Keratinocyte (primary cell): ENCODE measurements at regions not wholly inside any gene's neighbourhood (a gene's known extent, or its start where the extent isn't known, plus 50 kb on each side); places are given as distances from the start of the nearest gene placed in this dataset.

Experiments
- DNase-seq: peaks from one replicate; pipeline ENCODE4 v3.0.0-alpha.2; 2011; ENCODE audit warnings: low read depth, missing footprints, low spot score
- FAIRE-seq: peaks from 2 replicates; lab custom pipeline; 2011; peaks lifted over from hg19 to GRCh38; lab: Jason Lieb, UNC
- H2AFZ ChIP-seq: 2 replicates; pipeline ENCODE4 v1.6.0; 2012; ENCODE audit warnings: low read length, control low read depth, inconsistent platforms; ENCODE audit not compliant: control insufficient read depth
- H3K27ac ChIP-seq: 2 replicates; pipeline ENCODE4 v1.5.1; 2011; ENCODE audit warnings: low read length; ENCODE audit not compliant: control insufficient read depth, insufficient read depth
- H3K27me3 ChIP-seq: 3 replicates; pipeline ENCODE4 v1.6.0; 2011; ENCODE audit warnings: low read length; ENCODE audit not compliant: control insufficient read depth, insufficient read depth; ENCODE audit errors: extremely low read depth
- H3K36me3 ChIP-seq, 2 experiments: 2 replicates in 1 of 2; 3 replicates in 1 of 2; pipeline ENCODE4 v1.5.1; 2011; ENCODE audit warnings: low read length in 2 of 2, mild to moderate bottlenecking in 1 of 2; ENCODE audit not compliant: control insufficient read depth in 2 of 2, insufficient read depth in 2 of 2; ENCODE audit errors: extremely low read depth in 1 of 2
- H3K4me1 ChIP-seq: 3 replicates; pipeline ENCODE4 v1.5.1; 2011; ENCODE audit warnings: low read length; ENCODE audit not compliant: control insufficient read depth, insufficient read depth; ENCODE audit errors: extremely low read depth
- H3K4me2 ChIP-seq: 3 replicates; pipeline ENCODE4 v1.6.0; 2011; ENCODE audit warnings: low read depth, low read length; ENCODE audit not compliant: control insufficient read depth, insufficient read depth; ENCODE audit errors: extremely low read depth
- H3K4me3 ChIP-seq, 3 experiments: fragments of 200-600 bp in 1 of 3; sonication (generic) in 1 of 3; 2 replicates in 2 of 3; 3 replicates in 1 of 3; pipeline ENCODE4 v1.5.1; 2011 to 2016; ENCODE audit warnings: low read length in 3 of 3, mild to moderate bottlenecking in 3 of 3, control low read depth in 2 of 3, inconsistent platforms in 1 of 3, low read depth in 1 of 3, mixed read lengths in 1 of 3, mixed run types in 1 of 3, moderate library complexity in 1 of 3; ENCODE audit not compliant: control insufficient read depth in 2 of 3, insufficient read depth in 2 of 3; ENCODE audit errors: extremely low read depth in 1 of 3
- H3K79me2 ChIP-seq: 2 replicates; pipeline ENCODE4 v1.6.0; 2012; ENCODE audit warnings: low read length; ENCODE audit not compliant: control insufficient read depth, insufficient read depth
- H3K9ac ChIP-seq: 3 replicates; pipeline ENCODE4 v1.6.0; 2011; ENCODE audit warnings: low read length; ENCODE audit not compliant: control insufficient read depth, insufficient read depth; ENCODE audit errors: extremely low read depth
- H3K9me1 ChIP-seq: 3 replicates; pipeline ENCODE4 v1.6.0; 2011; ENCODE audit warnings: low read length; ENCODE audit not compliant: control insufficient read depth, insufficient read depth; ENCODE audit errors: extremely low read depth
- H3K9me3 ChIP-seq: 2 replicates; pipeline ENCODE4 v1.5.1; 2012; ENCODE audit warnings: low read depth, low read length; ENCODE audit not compliant: control insufficient read depth
- H4K20me1 ChIP-seq: 3 replicates; pipeline ENCODE4 v1.6.0; 2011; ENCODE audit warnings: low read length; ENCODE audit not compliant: control insufficient read depth, insufficient read depth; ENCODE audit errors: extremely low read depth
- EZH2 ChIP-seq: IDR thresholded peaks from one replicate; pipeline ENCODE4 v1.6.1; 2012; ENCODE audit warnings: inconsistent platforms, mild to moderate bottlenecking, low read length, moderate library complexity
- dilution Hi-C: fragments of 300-500 bp; cut with MboI; formaldehyde crosslinking; loops from one replicate; pipeline ENCODE4 v1.7.0; 2020; ENCODE audit warnings: low sequenced_read_pairs; ENCODE audit not compliant: extremely low pct_ligation_motif_present
- TF ChIP-seq, protein P1 (sequence below), 3 experiments: IDR thresholded peaks in 1 of 3; conservative IDR thresholded peaks in 1 of 3; optimal IDR thresholded peaks in 1 of 3; 2 replicates in 2 of 3; 3 replicates in 1 of 3; pipeline versions ENCODE3 to v1.5.1; 2011; ENCODE audit warnings: low read length in 3 of 3, mild to moderate bottlenecking in 3 of 3, moderate library complexity in 2 of 3, control low read depth in 1 of 3, inconsistent platforms in 1 of 3; ENCODE audit not compliant: insufficient read depth in 2 of 3; ENCODE audit errors: extremely low read depth in 1 of 3

- no peaks in the 10 kb centered on the region for H4K20me1 ChIP-seq
- H3K9me3 ChIP-seq, result no peaks in the 10 kb centered on the region
- no peak overlapping the region for H3K27ac ChIP-seq
- H3K27me3 ChIP-seq, result no peaks in the 10 kb centered on the region
- no peaks in the 10 kb centered on the region for H3K9me1 ChIP-seq
- H3K4me3 ChIP-seq, result no peak overlapping the region
- no peaks in the 10 kb centered on the region for H3K79me2 ChIP-seq
- TF ChIP-seq, protein P1, sequence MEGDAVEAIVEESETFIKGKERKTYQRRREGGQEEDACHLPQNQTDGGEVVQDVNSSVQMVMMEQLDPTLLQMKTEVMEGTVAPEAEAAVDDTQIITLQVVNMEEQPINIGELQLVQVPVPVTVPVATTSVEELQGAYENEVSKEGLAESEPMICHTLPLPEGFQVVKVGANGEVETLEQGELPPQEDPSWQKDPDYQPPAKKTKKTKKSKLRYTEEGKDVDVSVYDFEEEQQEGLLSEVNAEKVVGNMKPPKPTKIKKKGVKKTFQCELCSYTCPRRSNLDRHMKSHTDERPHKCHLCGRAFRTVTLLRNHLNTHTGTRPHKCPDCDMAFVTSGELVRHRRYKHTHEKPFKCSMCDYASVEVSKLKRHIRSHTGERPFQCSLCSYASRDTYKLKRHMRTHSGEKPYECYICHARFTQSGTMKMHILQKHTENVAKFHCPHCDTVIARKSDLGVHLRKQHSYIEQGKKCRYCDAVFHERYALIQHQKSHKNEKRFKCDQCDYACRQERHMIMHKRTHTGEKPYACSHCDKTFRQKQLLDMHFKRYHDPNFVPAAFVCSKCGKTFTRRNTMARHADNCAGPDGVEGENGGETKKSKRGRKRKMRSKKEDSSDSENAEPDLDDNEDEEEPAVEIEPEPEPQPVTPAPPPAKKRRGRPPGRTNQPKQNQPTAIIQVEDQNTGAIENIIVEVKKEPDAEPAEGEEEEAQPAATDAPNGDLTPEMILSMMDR (optimal IDR thresholded peaks at IDR 0.05 in 1 of 3, IDR thresholded peaks at IDR 0.05 in 1 of 3, conservative IDR thresholded peaks at IDR 0.05 in 1 of 3; ENCODE audit: extremely low read depth in 1 of 3, insufficient read depth in 2 of 3, low read length in 3 of 3), result no peak
- TF ChIP-seq EZH2, result no peak
- H3K4me2 ChIP-seq, result no peak overlapping the region
- H3K9ac ChIP-seq, result no peak overlapping the region
- FAIRE-seq, result no peak
- no peak overlapping the region for H2AFZ ChIP-seq
- no peak for DNase-seq
- dilution Hi-C loops, result no loop called here
- H3K4me1 ChIP-seq, result peaks cover 2% of the 10 kb centered on the region
- H3K36me3 ChIP-seq, result no peaks in the 10 kb centered on the region
Observed at GRCh38 chr16:82236875-82237274, 66.9 kb upstream of the MPHOSPH6 start.

GRCh38 chr16:82236415-82236814 is 66.4 kb upstream of the MPHOSPH6 start:
- H3K9ac ChIP-seq, result no peak overlapping the region
- no peak overlapping the region for H3K4me3 ChIP-seq
- no peaks in the 10 kb centered on the region for H3K27me3 ChIP-seq
- no peaks in the 10 kb centered on the region for H3K9me1 ChIP-seq
- no peaks in the 10 kb centered on the region for H4K20me1 ChIP-seq
- H3K4me2 ChIP-seq, result no peak overlapping the region
- H3K79me2 ChIP-seq, result no peaks in the 10 kb centered on the region
- H3K4me1 ChIP-seq, result peaks cover 7% of the 10 kb centered on the region
- dilution Hi-C loops, result no loop called here
- H3K27ac ChIP-seq, result no peak overlapping the region
- DNase-seq, result no peak
- no peak for TF ChIP-seq EZH2
- TF ChIP-seq, protein P1 (optimal IDR thresholded peaks at IDR 0.05 in 1 of 3, IDR thresholded peaks at IDR 0.05 in 1 of 3, conservative IDR thresholded peaks at IDR 0.05 in 1 of 3; ENCODE audit: extremely low read depth in 1 of 3, insufficient read depth in 2 of 3, low read length in 3 of 3), result no peak
- H2AFZ ChIP-seq, result no peak overlapping the region
- no peaks in the 10 kb centered on the region for H3K36me3 ChIP-seq
- FAIRE-seq, result no peak
- no peaks in the 10 kb centered on the region for H3K9me3 ChIP-seq
